Activated CD4-positive, CD25-positive, alpha-beta regulatory T cell treated with anti-CD3 and anti-CD28 coated beads, Interleukin-2, amount 50 U/mL, for 16 hours (primary cell): ENCODE measurements at regions not wholly inside any gene's neighbourhood (a gene's known extent, or its start where the extent isn't known, plus 50 kb on each side); places are given as distances from the start of the nearest gene placed in this dataset.
"Not testable (repeated sequence)": the region's sequence is repeated elsewhere in the genome, so short reads cannot be mapped to it uniquely, and the experiment has no call there.

ENCODE experiments used
- DNase-seq: peaks from one replicate; pipeline ENCODE4 v3.0.0-alpha.2; 2020; ENCODE audit warnings: low read depth, low spot score

GRCh38 chr2:87263868-87264518 is 242.3 kb upstream of the PLGLB1 start:
- DNase-seq, result not testable (repeated sequence)

- DNase-seq, result not testable (repeated sequence)
Observed at GRCh38 chr2:87275192-87275591, 253.5 kb upstream of the PLGLB1 start.

GRCh38 chr2:87275974-87276629 is 254.5 kb upstream of the PLGLB1 start:
- DNase-seq, result not testable (repeated sequence)

- DNase-seq, result not testable (repeated sequence)
Observed at GRCh38 chr2:87276673-87277072, 255.0 kb upstream of the PLGLB1 start.

GRCh38 chr2:87277734-87278133 is 256.1 kb upstream of the PLGLB1 start:
- DNase-seq, result not testable (repeated sequence)

GRCh38 chr2:87280596-87281355 is 259.1 kb upstream of the PLGLB1 start:
- not testable (repeated sequence) for DNase-seq

- DNase-seq, result not testable (repeated sequence)
Observed at GRCh38 chr2:87283735-87284470, 262.3 kb upstream of the PLGLB1 start.

- DNase-seq, result not testable (repeated sequence)
Observed at GRCh38 chr2:87284471-87284772, 262.8 kb upstream of the PLGLB1 start.

- DNase-seq, result not testable (repeated sequence)
Observed at GRCh38 chr2:87285139-87285538, 263.5 kb upstream of the PLGLB1 start.

GRCh38 chr2:87290566-87291307 is 269.1 kb upstream of the PLGLB1 start:
- DNase-seq, result not testable (repeated sequence)

GRCh38 chr2:87291400-87292200 is 270.0 kb upstream of the PLGLB1 start:
- not testable (repeated sequence) for DNase-seq

- DNase-seq, result not testable (repeated sequence)
Observed at GRCh38 chr2:87293931-87294594, 272.4 kb upstream of the PLGLB1 start.

- DNase-seq, result not testable (repeated sequence)
Observed at GRCh38 chr2:87295135-87295534, 273.5 kb upstream of the PLGLB1 start.

GRCh38 chr2:87301349-87301748 is 279.7 kb upstream of the PLGLB1 start:
- not testable (repeated sequence) for DNase-seq

- DNase-seq, result not testable (repeated sequence)
Observed at GRCh38 chr2:87301871-87302270, 280.2 kb upstream of the PLGLB1 start.

- DNase-seq, result not testable (repeated sequence)
Observed at GRCh38 chr2:87308621-87309020, 287.0 kb upstream of the PLGLB1 start.

GRCh38 chr2:87309785-87310184 is 288.1 kb upstream of the PLGLB1 start:
- not testable (repeated sequence) for DNase-seq

- DNase-seq, result not testable (repeated sequence)
Observed at GRCh38 chr2:87311896-87312441, 290.3 kb upstream of the PLGLB1 start.

GRCh38 chr2:87314622-87315021 is 293.0 kb upstream of the PLGLB1 start:
- DNase-seq, result not testable (repeated sequence)
